IPS-20b (cell line): ENCODE measurements at regions not wholly inside any gene's neighbourhood (a gene's known extent, or its start where the extent isn't known, plus 50 kb on each side); places are given as distances from the start of the nearest gene placed in this dataset.

Experiments
- H3K27ac ChIP-seq: one replicate; pipeline ENCODE4 v1.5.1; 2013; ENCODE audit warnings: low read length
- H3K27me3 ChIP-seq: 2 replicates; pipeline ENCODE4 v1.6.1; 2013; ENCODE audit warnings: mild to moderate bottlenecking, low read length, inconsistent platforms; ENCODE audit not compliant: insufficient read depth
- H3K36me3 ChIP-seq: 2 replicates; pipeline ENCODE4 v1.6.1; 2013; ENCODE audit warnings: low read depth, mild to moderate bottlenecking, inconsistent platforms, low read length, moderate library complexity; ENCODE audit not compliant: insufficient read depth
- H3K4me1 ChIP-seq: 2 replicates; pipeline ENCODE4 v1.6.1; 2013; ENCODE audit warnings: mild to moderate bottlenecking, control low read depth, inconsistent platforms, low read length, moderate library complexity; ENCODE audit not compliant: insufficient read depth
- H3K4me3 ChIP-seq: 2 replicates; pipeline ENCODE4 v1.5.1; 2013; ENCODE audit warnings: mild to moderate bottlenecking, low read length, inconsistent platforms
- H3K9ac ChIP-seq: 2 replicates; pipeline ENCODE4 v1.6.1; 2013; ENCODE audit warnings: low read depth, mild to moderate bottlenecking, inconsistent platforms, low read length, moderate library complexity
- H3K9me3 ChIP-seq: 2 replicates; pipeline ENCODE4 v1.6.1; 2013; ENCODE audit warnings: mild to moderate bottlenecking, low read depth, low read length, inconsistent platforms; ENCODE audit not compliant: insufficient read depth

DNA sequence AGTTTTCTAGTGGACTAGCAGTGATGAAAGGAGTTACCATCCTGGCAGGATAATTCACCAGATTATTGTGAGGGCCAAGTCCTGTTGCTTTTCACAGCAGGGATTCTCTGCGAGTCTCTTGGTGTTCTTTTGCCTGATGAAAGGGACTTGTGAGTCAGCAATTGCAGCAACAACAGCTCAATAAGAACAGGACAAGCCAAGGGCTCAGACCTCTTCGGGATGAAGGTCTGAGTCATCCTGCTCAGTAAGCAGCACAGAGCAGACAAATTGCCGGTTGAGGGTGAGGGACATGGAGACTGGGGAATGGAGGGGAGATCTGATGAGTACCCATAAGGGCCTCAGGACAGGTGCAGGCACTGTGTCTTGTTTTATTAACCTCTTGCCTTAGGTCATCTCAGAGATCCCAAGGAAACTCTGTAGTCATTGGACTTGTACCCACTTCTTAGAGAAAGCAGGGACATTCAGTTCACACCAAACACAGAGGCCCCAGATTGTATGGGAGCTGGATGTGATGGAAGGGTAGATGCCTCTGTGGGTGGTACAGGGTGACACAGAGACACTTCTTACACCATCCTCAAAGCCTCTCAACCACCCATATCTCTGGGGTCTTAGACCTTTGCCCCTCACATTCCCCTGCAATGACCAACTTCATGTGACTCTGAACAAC, 173.8 kb upstream of the TLE3 start:
- H3K27me3 ChIP-seq = peaks cover 3% of the 10 kb centered on the region; the same call in 1 of the 2 replicates
- no peak overlapping the region for H3K27ac ChIP-seq
- H3K9me3 ChIP-seq = no peaks in the 10 kb centered on the region
- H3K4me1 ChIP-seq = peaks cover 8% of the 10 kb centered on the region
- no peak overlapping the region for H3K9ac ChIP-seq
- H3K36me3 ChIP-seq = no peaks in the 10 kb centered on the region
- H3K4me3 ChIP-seq = no peak overlapping the region

DNA sequence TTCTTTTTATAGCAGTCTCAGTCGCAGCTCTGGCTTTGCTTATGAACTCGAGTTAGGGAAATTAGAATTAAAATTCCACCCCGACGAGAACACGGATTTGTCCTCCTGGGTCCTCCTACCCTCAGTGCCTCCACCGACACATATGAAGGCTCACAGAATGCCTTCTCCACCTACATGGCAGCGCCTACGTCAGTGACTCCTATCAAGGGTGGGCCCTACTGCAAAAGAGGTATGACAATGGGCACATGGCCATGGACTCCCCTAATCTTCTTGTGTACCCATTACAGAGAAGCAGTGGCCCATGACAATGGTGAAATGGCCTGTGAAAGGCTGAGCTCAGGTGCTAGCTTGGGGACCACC, 173.0 kb upstream of the TLE3 start:
- no peak overlapping the region for H3K9ac ChIP-seq
- no peak overlapping the region for H3K4me3 ChIP-seq
- peaks cover 8% of the 10 kb centered on the region for H3K4me1 ChIP-seq
- no peaks in the 10 kb centered on the region for H3K9me3 ChIP-seq
- no peak overlapping the region for H3K27ac ChIP-seq
- peaks cover 3% of the 10 kb centered on the region; the same call in 1 of the 2 replicates for H3K27me3 ChIP-seq
- H3K36me3 ChIP-seq = no peaks in the 10 kb centered on the region

DNA sequence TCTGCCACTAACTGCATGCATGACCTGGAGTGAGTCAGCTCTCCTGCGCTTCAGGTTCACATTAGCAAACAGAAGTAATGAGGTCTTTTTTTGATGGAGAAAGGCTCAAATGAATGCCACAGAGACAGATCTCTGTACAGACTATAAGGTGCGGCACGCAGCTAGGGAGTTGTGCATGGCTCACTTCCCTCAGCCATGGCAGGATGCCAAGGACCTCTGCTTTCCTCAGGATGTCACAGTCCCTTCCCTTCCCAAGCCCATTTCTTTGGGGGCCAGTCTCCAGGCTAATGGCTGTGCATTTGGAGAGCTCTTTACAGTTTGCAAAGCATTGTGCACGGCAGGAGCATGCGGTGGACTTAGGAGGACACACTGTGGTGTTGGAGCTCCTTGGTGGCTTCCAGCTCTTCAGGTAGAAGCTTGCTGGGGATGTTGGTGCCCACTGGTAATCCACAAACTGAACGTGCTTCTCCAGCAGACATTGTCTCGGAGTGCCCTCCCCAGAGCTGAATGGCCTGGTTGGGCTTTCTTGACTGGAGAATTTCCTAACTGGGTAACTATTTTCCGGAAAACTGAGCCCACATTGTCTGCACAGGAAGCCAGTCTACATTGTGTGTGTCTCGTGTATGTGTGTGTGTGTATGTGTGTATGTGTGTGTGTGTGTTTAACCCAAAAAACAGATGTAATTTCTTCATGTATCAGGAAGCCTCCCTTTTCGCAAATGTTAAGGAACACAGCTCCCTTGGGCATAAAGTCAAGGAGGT, 172.5 kb upstream of the TLE3 start:
- no peaks in the 10 kb centered on the region for H3K9me3 ChIP-seq
- no peaks in the 10 kb centered on the region for H3K36me3 ChIP-seq
- H3K27me3 ChIP-seq = peaks cover 3% of the 10 kb centered on the region; the same call in 1 of the 2 replicates
- no peak overlapping the region for H3K9ac ChIP-seq
- peaks cover 8% of the 10 kb centered on the region for H3K4me1 ChIP-seq
- H3K27ac ChIP-seq = no peak overlapping the region
- no peak overlapping the region for H3K4me3 ChIP-seq

DNA sequence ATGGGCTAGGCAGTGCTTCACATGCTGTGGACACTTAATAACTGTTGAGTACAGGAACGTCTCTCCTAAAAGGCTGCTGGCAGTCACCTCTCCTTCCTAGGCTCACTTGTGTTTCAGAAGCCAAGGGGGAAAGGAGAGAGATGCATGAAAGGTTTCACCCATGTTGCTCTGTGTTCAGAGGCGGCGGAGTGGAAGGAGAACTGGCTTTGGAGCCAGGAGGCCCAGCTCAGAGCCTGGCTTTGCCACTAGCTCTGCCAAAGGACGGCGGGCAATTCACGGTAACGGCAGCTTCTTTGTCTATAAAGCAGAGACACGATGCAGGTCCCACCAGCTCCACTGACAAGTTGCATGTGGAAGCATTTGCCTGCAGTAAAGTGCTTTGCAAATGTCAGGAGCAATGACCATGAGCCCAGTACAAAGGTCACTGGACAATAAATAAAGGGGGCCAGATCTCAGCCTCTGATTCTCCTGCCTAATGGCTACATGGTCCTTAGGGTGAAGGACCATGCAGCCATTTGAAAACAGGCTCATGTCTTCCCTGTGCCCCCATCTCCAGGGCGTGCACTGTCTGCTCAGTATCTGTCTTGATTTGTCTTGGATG, 171.7 kb upstream of the TLE3 start:
- peaks cover 3% of the 10 kb centered on the region; the same call in 1 of the 2 replicates for H3K27me3 ChIP-seq
- no peaks in the 10 kb centered on the region for H3K9me3 ChIP-seq
- H3K36me3 ChIP-seq = no peaks in the 10 kb centered on the region
- no peak overlapping the region for H3K9ac ChIP-seq
- peaks cover 8% of the 10 kb centered on the region for H3K4me1 ChIP-seq
- H3K27ac ChIP-seq = no peak overlapping the region
- no peak overlapping the region for H3K4me3 ChIP-seq

DNA sequence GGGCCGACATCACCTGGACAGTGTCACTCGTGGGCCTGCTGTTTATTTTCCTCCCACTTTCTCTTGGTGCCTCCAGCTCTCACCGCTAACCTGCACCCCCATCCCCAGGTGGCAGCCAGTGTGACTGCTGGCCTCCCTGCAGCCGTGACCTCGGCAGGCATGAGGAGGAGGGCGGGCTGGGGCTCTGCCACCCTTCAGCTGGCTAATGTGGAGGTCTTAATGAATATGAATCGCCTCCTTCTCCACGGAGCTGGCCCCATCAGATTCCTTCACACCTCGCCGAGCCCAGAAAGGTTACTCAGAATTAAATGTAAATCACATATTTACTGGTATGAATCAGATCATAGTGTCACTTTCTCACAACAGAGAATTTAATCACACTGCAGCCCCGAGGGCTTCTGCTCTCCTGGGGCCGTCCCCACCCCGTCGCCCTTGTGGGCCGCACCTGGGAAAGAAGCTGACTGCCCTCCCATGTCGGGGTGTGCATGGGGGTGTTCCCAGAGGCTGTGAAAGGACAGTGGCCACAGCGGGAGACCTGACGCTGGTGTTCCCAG, 171.1 kb upstream of the TLE3 start:
- no peak overlapping the region for H3K9ac ChIP-seq

DNA sequence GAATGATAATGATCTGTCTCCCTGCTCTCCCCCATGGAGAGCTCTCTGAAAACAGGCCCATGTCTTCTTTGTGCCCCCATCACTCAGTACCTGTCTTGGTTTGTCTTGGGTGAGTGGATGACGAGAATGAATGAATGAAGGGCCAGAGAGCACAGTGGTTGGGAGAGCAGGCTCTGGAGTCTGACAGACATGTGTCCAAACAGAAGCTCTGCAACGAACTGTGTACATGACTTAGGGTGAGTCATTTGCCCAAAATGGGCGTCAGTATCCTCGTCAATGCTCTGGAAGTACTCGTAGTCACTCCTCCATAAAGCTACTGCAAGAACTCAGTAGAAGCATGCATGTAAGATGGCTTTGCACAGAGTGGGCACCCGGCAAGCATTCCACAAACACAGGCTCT, 170.2 kb upstream of the TLE3 start:
- no peak overlapping the region for H3K27ac ChIP-seq
- no peak overlapping the region for H3K9ac ChIP-seq
- peaks cover 3% of the 10 kb centered on the region; the same call in 1 of the 2 replicates for H3K27me3 ChIP-seq
- H3K36me3 ChIP-seq = no peaks in the 10 kb centered on the region
- no peaks in the 10 kb centered on the region for H3K9me3 ChIP-seq
- H3K4me1 ChIP-seq = peaks cover 8% of the 10 kb centered on the region
- no peak overlapping the region for H3K4me3 ChIP-seq

More for the DNA sequence above, 171.1 kb upstream of the TLE3 start:
- Histone ChIP-seq H3K27ac (no peak overlapping the region), H3K4me1 (peaks cover 8% of the 10 kb centered on the region), H3K36me3 (no peaks in the 10 kb centered on the region), H3K27me3 (peaks cover 3% of the 10 kb centered on the region; the same call in 1 of the 2 replicates), H3K9me3 (no peaks in the 10 kb centered on the region), H3K4me3 (no peak overlapping the region)

DNA sequence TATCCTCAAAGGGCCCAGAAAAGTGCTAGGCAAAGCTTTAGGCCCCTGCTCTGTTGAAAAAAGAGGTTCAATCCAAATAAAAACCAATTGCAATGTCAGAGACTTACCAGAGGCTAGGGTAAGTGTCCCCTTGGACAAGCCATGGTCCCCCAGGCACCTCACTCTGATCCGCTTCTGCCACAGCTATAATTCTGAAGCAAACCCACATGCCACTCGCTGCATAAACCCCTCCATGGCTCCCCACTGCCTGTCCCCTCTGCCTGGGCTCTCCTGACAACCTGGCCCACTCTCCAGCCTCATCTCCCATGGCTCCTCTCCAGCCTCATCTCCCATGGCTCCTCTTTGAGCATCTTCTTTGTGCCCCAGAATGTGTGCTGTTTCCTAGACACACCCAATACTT, 169.6 kb upstream of the TLE3 start:
- Histone ChIP-seq H3K4me1 (peaks cover 8% of the 10 kb centered on the region), H3K4me3 (no peak overlapping the region), H3K27me3 (peaks cover 3% of the 10 kb centered on the region; the same call in 1 of the 2 replicates), H3K9ac (no peak overlapping the region), H3K9me3 (no peaks in the 10 kb centered on the region), H3K36me3 (no peaks in the 10 kb centered on the region), H3K27ac (no peak overlapping the region)

DNA sequence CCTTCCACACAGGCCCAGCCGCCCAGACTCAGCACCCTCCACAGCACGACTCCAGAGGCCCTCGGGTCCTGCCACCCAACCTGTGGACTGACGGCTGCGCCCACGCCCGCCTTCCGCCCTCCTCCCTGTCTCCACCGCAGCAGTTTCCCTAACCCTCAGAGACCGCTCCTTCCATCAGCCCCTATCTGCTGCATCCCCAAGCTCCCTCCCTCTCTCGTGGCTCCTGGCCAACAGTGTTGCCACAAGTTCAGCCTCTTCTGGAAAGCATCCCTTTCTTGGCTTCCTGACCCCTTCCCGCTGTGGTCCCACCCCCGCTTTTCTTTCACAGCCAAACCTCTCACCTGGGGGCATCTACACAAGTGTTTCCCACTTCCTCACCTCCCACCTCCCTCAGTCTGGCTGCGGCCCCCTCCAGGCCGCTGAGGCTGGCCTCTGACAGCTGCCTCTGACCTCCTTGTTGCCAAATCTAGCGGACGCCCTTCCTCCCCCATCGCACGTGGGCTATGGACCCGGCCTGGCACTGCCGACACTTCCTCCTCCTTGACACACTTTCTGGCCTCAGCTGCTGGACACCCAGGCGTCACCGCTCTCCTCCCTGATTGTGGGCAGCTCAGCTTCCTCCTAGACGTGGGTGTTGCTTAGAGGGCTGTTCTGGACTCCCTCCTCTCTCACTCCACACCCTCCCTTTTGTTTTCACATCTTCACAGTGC, 168.8 kb upstream of the TLE3 start:
- no peak overlapping the region for H3K9ac ChIP-seq
- no peak overlapping the region for H3K4me3 ChIP-seq
- peaks cover 3% of the 10 kb centered on the region for H3K4me1 ChIP-seq
- H3K9me3 ChIP-seq = no peaks in the 10 kb centered on the region
- H3K27ac ChIP-seq = no peak overlapping the region
- H3K36me3 ChIP-seq = no peaks in the 10 kb centered on the region
- no peaks in the 10 kb centered on the region; the same call in 1 of the 2 replicates for H3K27me3 ChIP-seq

DNA sequence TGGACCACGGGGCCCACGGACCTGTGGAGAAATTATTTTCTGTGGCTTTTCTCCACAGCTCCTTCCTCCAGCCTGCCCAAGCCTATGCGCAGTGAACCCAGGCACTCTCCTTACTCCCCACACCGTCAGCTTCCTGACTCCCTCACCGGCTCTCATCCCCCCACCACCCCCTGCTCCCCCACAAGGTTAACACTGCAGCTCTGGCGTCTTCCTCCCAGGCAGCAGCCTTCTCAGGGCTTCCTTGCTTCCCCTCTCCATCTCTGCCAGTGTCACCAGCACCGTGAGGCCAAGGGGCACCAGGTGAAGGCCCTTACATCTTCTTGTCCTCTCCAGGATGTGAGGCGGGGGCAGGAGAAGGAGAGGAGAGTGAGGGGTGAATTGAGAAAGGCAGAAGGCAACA, 168.3 kb upstream of the TLE3 start:
- Histone ChIP-seq H3K27ac (no peak overlapping the region), H3K27me3 (no peaks in the 10 kb centered on the region; the same call in 1 of the 2 replicates)

DNA sequence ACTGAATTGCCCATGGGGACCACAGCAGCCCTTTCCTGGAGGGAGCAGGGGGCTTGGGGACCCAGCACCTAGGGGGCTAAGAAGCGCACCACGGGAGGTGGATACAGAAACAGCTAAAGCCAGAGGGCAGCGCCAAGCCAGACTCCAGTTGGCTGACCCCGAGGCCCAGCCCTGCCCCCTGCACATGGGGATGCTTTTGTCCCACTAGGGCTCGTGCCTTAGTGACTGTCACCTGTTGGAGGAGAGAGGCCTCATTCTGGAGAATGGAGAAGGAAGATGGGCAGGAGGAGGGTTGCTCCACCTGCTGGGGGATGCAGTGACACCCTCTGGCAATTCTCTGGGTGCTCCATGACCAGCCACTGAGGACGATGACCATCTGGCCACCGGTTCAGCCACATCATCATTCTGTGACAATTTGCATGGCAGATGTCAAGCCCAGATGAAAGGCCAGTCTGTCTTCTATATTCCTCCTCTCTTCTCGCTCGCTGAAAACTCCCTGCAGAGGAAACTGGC, 167.8 kb upstream of the TLE3 start:
- no peaks in the 10 kb centered on the region; the same call in 1 of the 2 replicates for H3K27me3 ChIP-seq
- H3K36me3 ChIP-seq = no peaks in the 10 kb centered on the region
- no peak overlapping the region for H3K4me3 ChIP-seq
- H3K4me1 ChIP-seq = no peaks in the 10 kb centered on the region; the same call in 1 of the 2 replicates
- no peaks in the 10 kb centered on the region for H3K9me3 ChIP-seq
- H3K27ac ChIP-seq = no peak overlapping the region
- H3K9ac ChIP-seq = no peak overlapping the region

More for the DNA sequence above, 168.3 kb upstream of the TLE3 start:
- H3K9ac ChIP-seq = no peak overlapping the region
- no peaks in the 10 kb centered on the region for H3K9me3 ChIP-seq
- H3K4me1 ChIP-seq = no peaks in the 10 kb centered on the region; the same call in none of the 2 replicates
- no peaks in the 10 kb centered on the region for H3K36me3 ChIP-seq
- no peak overlapping the region for H3K4me3 ChIP-seq
